Activated B cell treated with CpG ODN at 0.5 μM for 24 hours (primary cell): ENCODE measurements at regions not wholly inside any gene's neighbourhood (a gene's known extent, or its start where the extent isn't known, plus 50 kb on each side); places are given as distances from the start of the nearest gene placed in this dataset.

Experiments used
- ATAC-seq: fragments of 200-7000 bp; cut with Tn5 transposase; one replicate; pipeline ENCODE4 v1.10.0; 2021; ENCODE audit warnings: low read depth, mild to moderate bottlenecking, moderate library complexity
- CTCF ChIA-PET: fragments of 350-600 bp; sonication (Branson Sonifier 250); formaldehyde crosslinking; loops from one replicate; lab custom pipeline; 2021; ENCODE audit warnings: antibody characterized with exemption; lab: Charles Lee
- POLR2A ChIA-PET: fragments of 350-600 bp; sonication (Branson Sonifier 250); formaldehyde crosslinking; loops from one replicate; lab custom pipeline; 2021; ENCODE audit warnings: antibody characterized with exemption; lab: Charles Lee
- DNase-seq: peaks from one replicate; pipeline ENCODE4 v3.0.0; 2022
- H3K27ac Mint-ChIP-seq: one replicate; pipeline ENCODE4 v1.8.0; 2020; ENCODE audit warnings: mixed read lengths
- H3K27me3 Mint-ChIP-seq: one replicate; pipeline ENCODE4 v1.8.0; 2021; ENCODE audit warnings: mixed read lengths
- H3K36me3 Mint-ChIP-seq: one replicate; pipeline ENCODE4 v1.8.0; 2021; ENCODE audit warnings: low read depth, mixed read lengths
- H3K4me1 Mint-ChIP-seq: one replicate; pipeline ENCODE4 v1.8.0; 2021; ENCODE audit warnings: mixed read lengths
- H3K4me3 Mint-ChIP-seq: one replicate; pipeline ENCODE4 v1.8.0; 2020; ENCODE audit warnings: mild to moderate bottlenecking, mixed read lengths
- H3K9me3 Mint-ChIP-seq: one replicate; pipeline ENCODE4 v1.8.0; 2020; ENCODE audit warnings: mixed read lengths
- CTCF ChIP-seq: fragments of 200-600 bp; IDR thresholded peaks from one replicate; pipeline ENCODE4 v1.8.0; 2022; ENCODE audit warnings: antibody characterized with exemption, mild to moderate bottlenecking
- intact Hi-C: fragments of 100-400 bp; cut with micrococcal nuclease; formaldehyde crosslinking; loops from one replicate; pipeline ENCODE4 v1.15.1; 2024

- ChIA-PET CTCF (no interaction called here), POLR2A (no interaction called here)
- DNase-seq = no peak
- H3K27ac Mint-ChIP-seq = no peak overlapping the region
- TF ChIP-seq CTCF = no peak
- no peaks in the 10 kb centered on the region for H3K9me3 Mint-ChIP-seq
- no peak for ATAC-seq
- no peak overlapping the region for H3K4me3 Mint-ChIP-seq
- H3K4me1 Mint-ChIP-seq = no peaks in the 10 kb centered on the region
- peaks cover 7% of the 10 kb centered on the region for H3K27me3 Mint-ChIP-seq
- H3K36me3 Mint-ChIP-seq = no peaks in the 10 kb centered on the region
- intact Hi-C loops = no loop called here
Observed at GRCh38 chr6:170026751-170027646, 263.9 kb downstream of the DLL1 start.

- TF ChIP-seq CTCF = no peak
- no peak for ATAC-seq
- CTCF ChIA-PET = no interaction called here
- H3K4me3 Mint-ChIP-seq = no peak overlapping the region
- DNase-seq = no peak
- POLR2A ChIA-PET = no interaction called here
- no peak overlapping the region for H3K27ac Mint-ChIP-seq
- no peaks in the 10 kb centered on the region for H3K9me3 Mint-ChIP-seq
- peaks cover 12% of the 10 kb centered on the region for H3K27me3 Mint-ChIP-seq
- no peaks in the 10 kb centered on the region for H3K36me3 Mint-ChIP-seq
- intact Hi-C loops = no loop called here
- no peaks in the 10 kb centered on the region for H3K4me1 Mint-ChIP-seq
Observed at GRCh38 chr6:170025935-170026750, 264.7 kb downstream of the DLL1 start.

GRCh38 chr6:170025341-170025911 lies 265.5 kb downstream of the DLL1 start:
- no peak for ATAC-seq
- intact Hi-C loops = no loop called here
- Mint-ChIP-seq H3K4me1 (no peaks in the 10 kb centered on the region), H3K36me3 (no peaks in the 10 kb centered on the region), H3K9me3 (no peaks in the 10 kb centered on the region), H3K4me3 (no peak overlapping the region), H3K27ac (no peak overlapping the region), H3K27me3 (peaks cover 12% of the 10 kb centered on the region)
- no peak for DNase-seq
- ChIA-PET POLR2A (no interaction called here), CTCF (no interaction called here)
- TF ChIP-seq CTCF = no peak

GRCh38 chr6:170024940-170025339 lies 265.9 kb downstream of the DLL1 start:
- H3K27ac Mint-ChIP-seq = no peak overlapping the region
- peaks cover 12% of the 10 kb centered on the region for H3K27me3 Mint-ChIP-seq
- ATAC-seq (no peak), DNase-seq (no peak)
- no peaks in the 10 kb centered on the region for H3K4me1 Mint-ChIP-seq
- ChIA-PET POLR2A (no interaction called here), CTCF (no interaction called here)
- intact Hi-C loops = no loop called here
- H3K4me3 Mint-ChIP-seq = no peak overlapping the region
- no peak for TF ChIP-seq CTCF
- no peaks in the 10 kb centered on the region for H3K36me3 Mint-ChIP-seq
- H3K9me3 Mint-ChIP-seq = no peaks in the 10 kb centered on the region
